Vagina (tissue), 2 donors: ENCODE measurements at regions not wholly inside any gene's neighbourhood (a gene's known extent, or its start where the extent isn't known, plus 50 kb on each side); places are given as distances from the start of the nearest gene placed in this dataset.

Experiments used
- CTCF ChIP-seq, 3 experiments: fragments of 450-650 bp in 2 of 3; fragments of 200-600 bp in 1 of 3; sonication (generic) in 1 of 3; IDR thresholded peaks; one replicate each; pipeline ENCODE4 v1.5.1; 2017 to 2019; ENCODE audit warnings: antibody characterized with exemption in 3 of 3, mild to moderate bottlenecking in 2 of 3, moderate library complexity in 2 of 3
- POLR2A ChIP-seq, 2 donors: fragments of 450-650 bp; IDR thresholded peaks; one replicate each; pipeline ENCODE4 v1.6.1; 2017; ENCODE audit warnings: antibody characterized with exemption in 2 of 2, mild to moderate bottlenecking in 2 of 2, moderate library complexity in 2 of 2
- POLR2AphosphoS5 ChIP-seq, 2 donors: sonication (generic); formaldehyde crosslinking; IDR thresholded peaks; one replicate each; pipeline ENCODE4 v1.9.0; 2017; ENCODE audit warnings: antibody characterized with exemption in 2 of 2, mild to moderate bottlenecking in 2 of 2, low read depth in 1 of 2; ENCODE audit not compliant: insufficient read depth in 1 of 2

DNA sequence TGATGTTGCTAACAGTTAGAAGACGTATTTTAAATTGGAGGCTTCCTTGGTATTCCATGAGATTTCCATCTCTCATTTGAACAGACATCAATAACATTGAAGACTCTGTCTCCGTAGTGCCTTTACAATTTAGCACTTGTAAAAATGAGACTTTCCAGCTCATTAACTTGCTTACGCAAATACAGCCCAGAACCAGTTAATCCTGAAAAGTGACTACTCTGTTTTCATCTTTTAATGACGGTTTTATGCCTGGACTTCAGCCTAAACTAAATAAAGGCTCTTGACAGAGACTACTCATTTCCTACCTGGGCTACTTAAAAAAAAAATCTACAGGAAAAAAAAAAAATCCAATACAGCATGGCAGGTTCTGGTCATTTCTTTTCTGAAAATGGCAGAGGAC lies 148.6 kb downstream of the LRATD1 start:
- TF ChIP-seq CTCF (IDR thresholded peaks at IDR 0.05) (no peak), POLR2A (IDR thresholded peaks at IDR 0.05) (no peak), POLR2AphosphoS5 (IDR thresholded peaks at IDR 0.05; ENCODE audit: insufficient read depth in 1 of 2, low read depth in 1 of 2) (peak in 1 of 2 donors; percentile 70)
